ENCODE measurements at regions not wholly inside any gene's neighbourhood (a gene's known extent, or its start where the extent isn't known, plus 50 kb on each side); places are given as distances from the start of the nearest gene placed in this dataset.

GRCh38 chr4:66840178-66840577 is 705.1 kb downstream of the CENPC start:
- TF ChIP-seq CTCF (IDR thresholded peaks at IDR 0.05; ENCODE audit: low read length) (no peak), EZH2phosphoT487 (IDR thresholded peaks at IDR 0.05; ENCODE audit: low read length) (no peak)

All from MM.1S (cell line).